SU-DHL-6 (cell line): ENCODE measurements at regions not wholly inside any gene's neighbourhood (a gene's known extent, or its start where the extent isn't known, plus 50 kb on each side); places are given as distances from the start of the nearest gene placed in this dataset.

Experiments
- H2AFZ ChIP-seq: fragments of 200-600 bp; sonication (generic); 2 replicates; pipeline ENCODE4 v1.6.1; 2014; ENCODE audit warnings: low read depth, mild to moderate bottlenecking, moderate library complexity, mixed read lengths, antibody characterized with exemption, low read length; ENCODE audit not compliant: severe bottlenecking
- H3F3A ChIP-seq: fragments of 200-600 bp; shearing (Covaris generic); 2 replicates; pipeline ENCODE4 v1.6.0; 2016; ENCODE audit warnings: antibody characterized with exemption, mild to moderate bottlenecking; ENCODE audit not compliant: insufficient read depth
- H3K27ac ChIP-seq: fragments of 200-600 bp; sonication (generic); 2 replicates; pipeline ENCODE4 v1.5.1; 2016; ENCODE audit warnings: low read depth, mild to moderate bottlenecking, low read length, moderate library complexity, mixed read lengths
- H3K27me3 ChIP-seq: fragments of 200-600 bp; sonication (generic), shearing (Covaris generic); 2 replicates; pipeline ENCODE4 v1.6.0; 2014; ENCODE audit warnings: mild to moderate bottlenecking, low read length
- H3K36me3 ChIP-seq: fragments of 200-600 bp; sonication (generic); 2 replicates; pipeline ENCODE4 v1.6.1; 2014; ENCODE audit warnings: mild to moderate bottlenecking, low read length, mixed read lengths
- H3K4me2 ChIP-seq: fragments of 300-600, 200-600 bp; shearing (Covaris generic), sonication (generic); 2 replicates; pipeline ENCODE4 v1.6.0; 2014; ENCODE audit warnings: low read length, low read depth, mild to moderate bottlenecking; ENCODE audit not compliant: poor library complexity, severe bottlenecking
- H3K4me3 ChIP-seq: fragments of 200-600 bp; sonication (generic); 2 replicates; pipeline ENCODE4 v1.5.1; 2014; ENCODE audit warnings: antibody characterized with exemption, low read length, mild to moderate bottlenecking, mixed read lengths; ENCODE audit not compliant: insufficient read depth, poor library complexity, severe bottlenecking
- H3K79me2 ChIP-seq: fragments of 200-600 bp; sonication (generic); 2 replicates; pipeline ENCODE4 v1.6.1; 2014; ENCODE audit warnings: mild to moderate bottlenecking, low read length, moderate library complexity; ENCODE audit not compliant: insufficient read depth
- H3K9ac ChIP-seq: fragments of 200-600 bp; sonication (generic); 2 replicates; pipeline ENCODE4 v1.7.0; 2014; ENCODE audit warnings: mild to moderate bottlenecking, low read length
- H3K9me2 ChIP-seq: fragments of 200-600 bp; sonication (generic); replicated peaks from 2 replicates; pipeline ENCODE4 v1.6.1; 2014; ENCODE audit warnings: low read length; ENCODE audit not compliant: insufficient read depth
- H3K9me3 ChIP-seq: fragments of 200-600 bp; sonication (generic); 2 replicates; pipeline ENCODE4 v1.6.1; 2014; ENCODE audit warnings: low read length, mixed read lengths; ENCODE audit not compliant: insufficient read depth
- H4K20me1 ChIP-seq: fragments of 200-600 bp; sonication (generic); 2 replicates; pipeline ENCODE4 v1.6.1; 2014; ENCODE audit warnings: low read depth, mild to moderate bottlenecking, antibody characterized with exemption, low read length, moderate library complexity, mixed read lengths
- EZH2phosphoT487 ChIP-seq: fragments of 200-600 bp; sonication (generic), shearing (Covaris generic); conservative IDR thresholded peaks from 2 replicates; pipeline ENCODE4 v1.6.1; 2018; ENCODE audit warnings: mild to moderate bottlenecking, antibody characterized with exemption, low read length, moderate library complexity, mixed read lengths
- TF ChIP-seq, protein P1 (sequence below): fragments of 200-600 bp; sonication (generic); IDR thresholded peaks from one replicate; pipeline ENCODE4 v1.5.1; 2017; ENCODE audit warnings: antibody characterized with exemption, mild to moderate bottlenecking, low read length, moderate library complexity; ENCODE audit not compliant: insufficient read depth, poor library complexity, severe bottlenecking

DNA sequence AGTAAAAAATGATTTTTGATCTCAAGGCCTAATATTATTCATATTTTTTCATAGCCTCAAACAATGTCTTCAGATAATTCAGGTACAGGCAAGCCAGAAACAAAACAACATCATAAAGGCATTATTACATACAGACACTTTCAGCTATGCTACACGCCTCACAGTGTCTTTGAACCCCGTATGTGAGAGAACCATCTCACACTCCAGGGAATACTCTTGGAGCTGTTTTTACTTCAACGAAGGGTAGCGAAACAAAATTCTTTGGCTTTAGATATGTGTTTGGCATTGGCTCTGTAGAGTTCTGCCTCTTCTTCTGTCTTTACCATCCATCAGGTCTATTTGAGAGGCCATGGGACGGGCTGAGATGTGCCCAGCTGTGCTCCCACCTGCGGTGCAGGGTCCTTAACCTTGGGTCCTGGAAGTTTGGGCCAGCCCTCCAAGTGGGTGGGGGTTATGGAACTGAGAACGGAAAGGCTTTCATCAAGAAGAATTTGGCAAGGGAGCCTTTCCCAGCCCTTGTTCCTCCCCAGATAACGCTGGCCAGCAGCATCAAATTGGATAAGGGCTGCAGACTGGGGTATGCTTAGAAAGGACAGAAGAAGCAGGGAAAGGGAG, 276.9 kb downstream of the TCF7L2 start:
- Histone ChIP-seq H2AFZ (no peak overlapping the region), H3K9me3 (no peaks in the 10 kb centered on the region), H3K4me3 (no peak overlapping the region), H3K4me2 (no peak overlapping the region), H3K79me2 (no peaks in the 10 kb centered on the region), H3K27ac (no peak overlapping the region), H3F3A (no peaks in the 10 kb centered on the region), H3K9me2 (no peaks in the 10 kb centered on the region), H4K20me1 (no peaks in the 10 kb centered on the region), H3K27me3 (no peaks in the 10 kb centered on the region), H3K9ac (no peak overlapping the region), H3K36me3 (no peaks in the 10 kb centered on the region; the same call in 1 of the 2 replicates)
- TF ChIP-seq EZH2phosphoT487, result no peak
- TF ChIP-seq, protein P1, sequence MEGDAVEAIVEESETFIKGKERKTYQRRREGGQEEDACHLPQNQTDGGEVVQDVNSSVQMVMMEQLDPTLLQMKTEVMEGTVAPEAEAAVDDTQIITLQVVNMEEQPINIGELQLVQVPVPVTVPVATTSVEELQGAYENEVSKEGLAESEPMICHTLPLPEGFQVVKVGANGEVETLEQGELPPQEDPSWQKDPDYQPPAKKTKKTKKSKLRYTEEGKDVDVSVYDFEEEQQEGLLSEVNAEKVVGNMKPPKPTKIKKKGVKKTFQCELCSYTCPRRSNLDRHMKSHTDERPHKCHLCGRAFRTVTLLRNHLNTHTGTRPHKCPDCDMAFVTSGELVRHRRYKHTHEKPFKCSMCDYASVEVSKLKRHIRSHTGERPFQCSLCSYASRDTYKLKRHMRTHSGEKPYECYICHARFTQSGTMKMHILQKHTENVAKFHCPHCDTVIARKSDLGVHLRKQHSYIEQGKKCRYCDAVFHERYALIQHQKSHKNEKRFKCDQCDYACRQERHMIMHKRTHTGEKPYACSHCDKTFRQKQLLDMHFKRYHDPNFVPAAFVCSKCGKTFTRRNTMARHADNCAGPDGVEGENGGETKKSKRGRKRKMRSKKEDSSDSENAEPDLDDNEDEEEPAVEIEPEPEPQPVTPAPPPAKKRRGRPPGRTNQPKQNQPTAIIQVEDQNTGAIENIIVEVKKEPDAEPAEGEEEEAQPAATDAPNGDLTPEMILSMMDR, result no peak

DNA sequence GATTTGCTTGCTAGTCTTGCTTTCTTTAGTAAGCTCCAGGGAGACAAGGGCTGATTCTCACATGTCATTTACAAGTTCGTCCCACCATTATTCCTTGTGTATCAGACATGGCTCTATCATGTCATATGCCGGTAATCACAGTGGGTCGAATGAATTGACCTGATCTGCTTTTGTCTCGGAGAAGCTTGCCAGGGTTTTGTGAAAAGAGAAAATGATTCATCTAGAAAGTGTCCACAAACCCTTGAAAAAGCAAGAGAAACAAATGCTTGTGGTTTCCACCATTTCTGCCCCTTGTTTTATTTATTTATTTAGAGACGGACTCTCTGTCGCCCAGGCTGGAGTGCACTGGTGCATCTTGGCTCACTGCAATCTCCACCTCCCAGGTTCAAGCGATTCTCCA, 278.5 kb downstream of the TCF7L2 start:
- no peaks in the 10 kb centered on the region for H4K20me1 ChIP-seq
- no peaks in the 10 kb centered on the region for H3F3A ChIP-seq
- H3K27ac ChIP-seq, result no peak overlapping the region
- no peak for TF ChIP-seq EZH2phosphoT487
- TF ChIP-seq, protein P1, result no peak
- no peaks in the 10 kb centered on the region for H3K27me3 ChIP-seq
- H3K36me3 ChIP-seq, result no peaks in the 10 kb centered on the region; the same call in 1 of the 2 replicates
- H3K4me2 ChIP-seq, result no peak overlapping the region
- no peaks in the 10 kb centered on the region for H3K9me2 ChIP-seq
- H3K79me2 ChIP-seq, result no peaks in the 10 kb centered on the region
- H3K9ac ChIP-seq, result no peak overlapping the region
- no peak overlapping the region for H3K4me3 ChIP-seq
- H2AFZ ChIP-seq, result no peak overlapping the region
- no peaks in the 10 kb centered on the region for H3K9me3 ChIP-seq

DNA sequence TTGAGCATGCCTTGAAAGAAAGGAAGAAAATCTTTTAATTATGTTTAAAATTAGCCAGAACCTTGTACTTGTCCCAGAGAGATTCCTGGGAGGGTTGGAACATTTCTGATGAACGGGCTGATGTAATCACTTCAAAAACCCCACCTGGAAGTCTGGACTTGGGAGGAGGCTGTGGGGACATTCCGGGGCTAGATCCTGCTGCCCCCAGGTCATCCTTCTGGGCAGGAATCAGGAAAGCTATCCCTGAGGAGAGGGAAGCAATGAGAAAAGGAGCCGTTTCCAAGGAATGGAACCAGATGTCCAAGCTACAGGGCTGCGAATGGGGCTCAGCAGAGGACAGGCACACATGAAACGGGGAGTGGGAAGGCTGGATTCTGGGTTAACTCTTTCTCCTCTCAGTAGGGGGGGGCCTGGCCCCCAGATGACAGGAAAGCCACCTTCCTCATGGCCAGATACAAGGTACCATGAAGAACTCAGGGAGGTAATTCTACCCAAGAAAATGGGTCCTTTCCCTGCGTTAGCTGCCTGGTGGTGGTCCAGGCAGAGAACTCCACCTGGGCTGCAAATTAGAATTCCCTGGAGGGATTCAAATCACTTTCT, 280.1 kb downstream of the TCF7L2 start:
- no peaks in the 10 kb centered on the region; the same call in 1 of the 2 replicates for H3K36me3 ChIP-seq
- no peaks in the 10 kb centered on the region for H3K79me2 ChIP-seq
- no peak overlapping the region for H2AFZ ChIP-seq
- no peaks in the 10 kb centered on the region for H3K9me3 ChIP-seq
- no peak overlapping the region for H3K4me3 ChIP-seq
- H4K20me1 ChIP-seq, result no peaks in the 10 kb centered on the region
- no peaks in the 10 kb centered on the region for H3F3A ChIP-seq
- H3K27me3 ChIP-seq, result no peaks in the 10 kb centered on the region
- TF ChIP-seq, protein P1, result no peak
- TF ChIP-seq EZH2phosphoT487, result no peak
- H3K27ac ChIP-seq, result no peak overlapping the region
- H3K9me2 ChIP-seq, result no peaks in the 10 kb centered on the region
- no peak overlapping the region for H3K4me2 ChIP-seq
- no peak overlapping the region for H3K9ac ChIP-seq
